Gastrocnemius medialis (tissue), 4 donors: ENCODE measurements at regions not wholly inside any gene's neighbourhood (a gene's known extent, or its start where the extent isn't known, plus 50 kb on each side); places are given as distances from the start of the nearest gene placed in this dataset.

Experiments used
- ATAC-seq, 2 donors: fragments of 150-250 bp; one replicate each; pipeline ENCODE4 v1.9.1; 2016
- DNase-seq, 2 donors: peaks; one replicate each; pipeline ENCODE4 v3.0.0-alpha.2; 2019
- H3K27ac ChIP-seq, 4 donors: fragments of 200-600 bp; sonication (generic); 1 replicate in 1 of 4; 2 replicates in 3 of 4; pipeline ENCODE4 v1.5.1; 2016 to 2018; ENCODE audit warnings: mild to moderate bottlenecking in 2 of 4, moderate library complexity in 1 of 4
- H3K27me3 ChIP-seq, 3 donors: fragments of 200-600 bp; sonication (generic) in 2 of 3; 1 replicate in 1 of 3; 2 replicates in 2 of 3; pipeline versions ENCODE4 v1.5.1 to v1.6.0; 2016 to 2019; ENCODE audit warnings: mild to moderate bottlenecking in 1 of 3, moderate library complexity in 1 of 3
- H3K36me3 ChIP-seq, 2 donors: fragments of 200-600 bp; sonication (generic) in 1 of 2; one replicate each; pipeline ENCODE4 v1.5.1; 2017 to 2018
- H3K4me1 ChIP-seq, 2 donors: fragments of 200-600 bp; sonication (generic) in 1 of 2; one replicate each; pipeline ENCODE4 v1.5.1; 2016 to 2017; ENCODE audit warnings: mild to moderate bottlenecking in 2 of 2
- H3K4me3 ChIP-seq, 4 donors: fragments of 200-600 bp; sonication (generic) in 3 of 4; 1 replicate in 1 of 4; 2 replicates in 3 of 4; pipeline ENCODE4 v1.5.1; 2016 to 2019; ENCODE audit warnings: mild to moderate bottlenecking in 2 of 4
- H3K9me3 ChIP-seq, 3 donors: fragments of 200-600 bp; sonication (generic) in 2 of 3; 1 replicate in 1 of 3; 2 replicates in 2 of 3; pipeline ENCODE4 v1.5.1; 2016 to 2019
- POLR2A ChIP-seq, 2 donors: fragments of 450-650 bp; IDR thresholded peaks; one replicate each; pipeline ENCODE4 v1.6.1; 2017; ENCODE audit warnings: antibody characterized with exemption in 2 of 2, mild to moderate bottlenecking in 2 of 2, moderate library complexity in 2 of 2
- in situ Hi-C, 4 donors: fragments of 200-750 bp; cut with MboI; loops; one replicate each; pipeline versions ENCODE4 v1.15.0 to v1.8.0; 2017; ENCODE audit warnings: low sequenced_read_pairs in 4 of 4
- intact Hi-C: fragments of 100-400 bp; cut with DNase I; formaldehyde crosslinking; loops from one replicate; pipeline ENCODE4 v1.15.1; 2023; ENCODE audit warnings: low total_unique reads
- TF ChIP-seq, protein P1 (sequence below), 5 experiments: fragments of 450-650 bp in 3 of 5; fragments of 200-600 bp in 2 of 5; sonication (generic) in 2 of 5; IDR thresholded peaks in 4 of 5; conservative IDR thresholded peaks in 1 of 5; 1 replicate in 4 of 5; 2 replicates in 1 of 5; pipeline ENCODE4 v1.5.1; 2016 to 2019; ENCODE audit warnings: antibody characterized with exemption in 5 of 5, mild to moderate bottlenecking in 3 of 5, moderate library complexity in 3 of 5

DNA sequence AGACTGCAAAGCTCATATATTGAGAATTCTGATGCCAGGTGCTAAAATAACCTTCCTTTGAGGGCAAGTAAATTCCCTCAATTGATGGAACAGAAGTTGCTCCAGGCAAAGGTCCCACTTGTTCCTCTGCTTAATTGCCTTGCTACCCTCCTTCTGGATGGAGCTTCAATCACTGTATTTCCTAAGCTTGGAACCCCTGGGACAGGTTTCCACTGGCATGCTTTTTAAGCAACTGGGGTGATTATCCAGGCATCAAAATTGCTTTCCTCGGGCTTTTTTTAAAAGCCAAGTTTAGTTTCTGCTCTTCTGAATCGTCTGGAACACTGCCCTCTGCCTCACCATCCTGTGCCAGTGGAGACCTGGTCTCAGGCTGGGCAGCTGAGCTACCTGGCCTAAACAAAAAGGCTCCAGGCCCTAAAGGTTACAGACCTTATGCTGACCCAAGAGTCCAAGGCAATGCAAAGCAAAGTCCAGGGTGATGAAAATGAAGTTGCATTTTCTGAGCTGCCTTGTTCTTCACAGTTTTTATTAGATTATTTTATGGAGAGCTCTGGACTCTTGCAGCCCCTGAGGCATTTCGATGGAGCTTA, 167.9 kb upstream of the CD180 start:
- ATAC-seq (no peak), DNase-seq (no peak)
- no peaks in the 10 kb centered on the region for H3K9me3 ChIP-seq
- H3K36me3 ChIP-seq = no peaks in the 10 kb centered on the region
- H3K4me1 ChIP-seq = no peaks in the 10 kb centered on the region
- no peak overlapping the region for H3K27ac ChIP-seq
- TF ChIP-seq POLR2A (IDR thresholded peaks at IDR 0.05) = no peak
- TF ChIP-seq, protein P1, sequence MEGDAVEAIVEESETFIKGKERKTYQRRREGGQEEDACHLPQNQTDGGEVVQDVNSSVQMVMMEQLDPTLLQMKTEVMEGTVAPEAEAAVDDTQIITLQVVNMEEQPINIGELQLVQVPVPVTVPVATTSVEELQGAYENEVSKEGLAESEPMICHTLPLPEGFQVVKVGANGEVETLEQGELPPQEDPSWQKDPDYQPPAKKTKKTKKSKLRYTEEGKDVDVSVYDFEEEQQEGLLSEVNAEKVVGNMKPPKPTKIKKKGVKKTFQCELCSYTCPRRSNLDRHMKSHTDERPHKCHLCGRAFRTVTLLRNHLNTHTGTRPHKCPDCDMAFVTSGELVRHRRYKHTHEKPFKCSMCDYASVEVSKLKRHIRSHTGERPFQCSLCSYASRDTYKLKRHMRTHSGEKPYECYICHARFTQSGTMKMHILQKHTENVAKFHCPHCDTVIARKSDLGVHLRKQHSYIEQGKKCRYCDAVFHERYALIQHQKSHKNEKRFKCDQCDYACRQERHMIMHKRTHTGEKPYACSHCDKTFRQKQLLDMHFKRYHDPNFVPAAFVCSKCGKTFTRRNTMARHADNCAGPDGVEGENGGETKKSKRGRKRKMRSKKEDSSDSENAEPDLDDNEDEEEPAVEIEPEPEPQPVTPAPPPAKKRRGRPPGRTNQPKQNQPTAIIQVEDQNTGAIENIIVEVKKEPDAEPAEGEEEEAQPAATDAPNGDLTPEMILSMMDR (IDR thresholded peaks at IDR 0.05 in 4 of 5, conservative IDR thresholded peaks at IDR 0.05 in 1 of 5) = no peak
- in situ Hi-C loops = no loop called here
- H3K4me3 ChIP-seq = no peak overlapping the region
- intact Hi-C loops = no loop called here
- H3K27me3 ChIP-seq = no peaks in the 10 kb centered on the region

DNA sequence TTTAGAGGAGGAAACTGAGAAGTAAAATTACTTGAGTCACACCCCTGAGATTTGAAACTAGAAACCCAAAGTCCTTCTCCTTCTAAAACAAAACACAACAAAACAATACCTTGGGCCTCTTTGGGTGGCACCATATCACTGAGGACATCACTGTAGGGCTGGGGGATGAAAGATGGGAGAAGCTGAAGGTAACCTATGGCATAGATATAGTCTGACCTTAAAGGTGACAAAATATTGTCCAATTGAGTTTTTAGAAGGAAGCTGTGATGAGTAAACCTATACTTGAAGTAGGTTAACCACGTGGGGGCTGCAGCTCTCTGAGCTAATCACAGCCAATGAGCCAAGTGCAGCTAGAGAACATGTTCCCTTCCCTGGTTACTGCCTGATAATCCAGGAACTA, 167.4 kb upstream of the CD180 start:
- no peak overlapping the region for H3K27ac ChIP-seq
- no peaks in the 10 kb centered on the region for H3K9me3 ChIP-seq
- in situ Hi-C loops (no loop called here), intact Hi-C loops (no loop called here)
- no peaks in the 10 kb centered on the region for H3K36me3 ChIP-seq
- no peak for DNase-seq
- no peaks in the 10 kb centered on the region for H3K4me1 ChIP-seq
- no peak overlapping the region for H3K4me3 ChIP-seq
- TF ChIP-seq, protein P1 (IDR thresholded peaks at IDR 0.05 in 4 of 5, conservative IDR thresholded peaks at IDR 0.05 in 1 of 5) = no peak
- TF ChIP-seq POLR2A (IDR thresholded peaks at IDR 0.05) = no peak
- H3K27me3 ChIP-seq = no peaks in the 10 kb centered on the region
- ATAC-seq = no peak

GRCh38 chr5:67363180-67363709, 166.6 kb upstream of the CD180 start:
- in situ Hi-C loops (no loop called here), intact Hi-C loops (no loop called here)

GRCh38 chr5:67361932-67362729, 165.5 kb upstream of the CD180 start:
- H3K27ac ChIP-seq = no peak overlapping the region

More at GRCh38 chr5:67363180-67363709, 166.6 kb upstream of the CD180 start:
- Histone ChIP-seq H3K36me3 (no peaks in the 10 kb centered on the region), H3K27me3 (no peaks in the 10 kb centered on the region), H3K4me3 (no peak overlapping the region), H3K9me3 (no peaks in the 10 kb centered on the region), H3K27ac (no peak overlapping the region), H3K4me1 (no peaks in the 10 kb centered on the region)
- TF ChIP-seq, protein P1 (IDR thresholded peaks at IDR 0.05 in 4 of 5, conservative IDR thresholded peaks at IDR 0.05 in 1 of 5) = no peak
- TF ChIP-seq POLR2A (IDR thresholded peaks at IDR 0.05) = no peak
- DNase-seq = no peak
- no peak for ATAC-seq

More at GRCh38 chr5:67361932-67362729, 165.5 kb upstream of the CD180 start:
- in situ Hi-C loops = no loop called here
- no peaks in the 10 kb centered on the region for H3K4me1 ChIP-seq
- DNase-seq (no peak), ATAC-seq (no peak)
- H3K27me3 ChIP-seq = no peaks in the 10 kb centered on the region
- intact Hi-C loops = no loop called here
- H3K4me3 ChIP-seq = no peak overlapping the region
- no peaks in the 10 kb centered on the region for H3K9me3 ChIP-seq
- H3K36me3 ChIP-seq = no peaks in the 10 kb centered on the region
- TF ChIP-seq, protein P1 (IDR thresholded peaks at IDR 0.05 in 4 of 5, conservative IDR thresholded peaks at IDR 0.05 in 1 of 5) = no peak
- TF ChIP-seq POLR2A (IDR thresholded peaks at IDR 0.05) = no peak
